Endothelial cell of umbilical vein (primary cell): ENCODE measurements at regions not wholly inside any gene's neighbourhood (a gene's known extent, or its start where the extent isn't known, plus 50 kb on each side); places are given as distances from the start of the nearest gene placed in this dataset.

ENCODE experiments used
- BruUV-seq: library from RNA; stranded (reverse); fragments of 400-500 nt; replicated peaks from 2 replicates; lab custom pipeline; 2021; lab: Mats Ljungman, UMichigan
- CTCF ChIA-PET: fragments of 300-600, 350-600 bp; sonication (Branson Sonifier 250); formaldehyde crosslinking; loops from one replicate; lab custom pipeline; 2021; ENCODE audit warnings: antibody characterized with exemption, inconsistent platforms; lab: Charles Lee
- POLR2A ChIA-PET: fragments of 300-600, 350-600 bp; sonication (Branson Sonifier 250); formaldehyde crosslinking; loops from one replicate; lab custom pipeline; 2021; ENCODE audit warnings: antibody characterized with exemption, inconsistent platforms; lab: Charles Lee
- DNase-seq: peaks from one replicate; pipeline ENCODE4 v3.0.0-alpha.2; 2011; ENCODE audit warnings: low read depth, low spot score
- FAIRE-seq: peaks from 2 replicates; lab custom pipeline; 2011; peaks lifted over from hg19 to GRCh38; lab: Jason Lieb, UNC
- H2AFZ ChIP-seq: 2 replicates; pipeline ENCODE4 v1.6.0; 2012; ENCODE audit warnings: low read depth, low read length, control low read depth, inconsistent platforms
- H3K27ac ChIP-seq: 2 replicates; pipeline ENCODE4 v1.5.1; 2011; ENCODE audit warnings: low read depth, mild to moderate bottlenecking, control low read depth, low read length, moderate library complexity; ENCODE audit not compliant: insufficient read depth
- H3K27me3 ChIP-seq, 2 experiments: 2 replicates each; pipeline versions ENCODE4 v1.6.0 to v1.6.1; 2011; ENCODE audit warnings: low read length in 2 of 2, mixed read lengths in 1 of 2; ENCODE audit not compliant: control insufficient read depth in 2 of 2, insufficient read depth in 2 of 2
- H3K36me3 ChIP-seq, 2 experiments: 2 replicates in 1 of 2; 3 replicates in 1 of 2; pipeline ENCODE4 v1.5.1; 2011; ENCODE audit warnings: low read length in 2 of 2, mild to moderate bottlenecking in 1 of 2, moderate library complexity in 1 of 2; ENCODE audit not compliant: control insufficient read depth in 2 of 2, insufficient read depth in 2 of 2; ENCODE audit errors: extremely low read depth in 1 of 2
- H3K4me1 ChIP-seq: 3 replicates; pipeline ENCODE4 v1.5.1; 2011; ENCODE audit warnings: mild to moderate bottlenecking, low read length; ENCODE audit not compliant: control insufficient read depth, insufficient read depth; ENCODE audit errors: extremely low read depth
- H3K4me2 ChIP-seq: 2 replicates; pipeline ENCODE4 v1.6.1; 2011; ENCODE audit warnings: low read length, control low read depth, mixed read lengths; ENCODE audit not compliant: insufficient read depth
- H3K4me3 ChIP-seq, 3 experiments: fragments of 200-600 bp in 1 of 3; sonication (generic), shearing (Covaris generic) in 1 of 3; replicated peaks in 1 of 3; 2 replicates each; pipeline ENCODE4 v1.5.1; 2011 to 2016; ENCODE audit warnings: control low read depth in 3 of 3, low read length in 3 of 3, mild to moderate bottlenecking in 2 of 3, inconsistent platforms in 1 of 3, low read depth in 1 of 3, moderate library complexity in 1 of 3; ENCODE audit not compliant: insufficient read depth in 1 of 3
- H3K79me2 ChIP-seq: 2 replicates; pipeline ENCODE4 v1.6.0; 2012; ENCODE audit warnings: low read length, inconsistent platforms; ENCODE audit not compliant: control insufficient read depth, insufficient read depth
- H3K9ac ChIP-seq: replicated peaks from 2 replicates; pipeline ENCODE3; 2011; ENCODE audit warnings: low read length, control low read depth; ENCODE audit not compliant: insufficient read depth; ENCODE audit errors: extremely low read depth
- H3K9me1 ChIP-seq: replicated peaks from 3 replicates; pipeline ENCODE4 v1.6.0; 2011; ENCODE audit warnings: mild to moderate bottlenecking, low read length; ENCODE audit not compliant: control insufficient read depth, insufficient read depth; ENCODE audit errors: extremely low read depth
- H3K9me3 ChIP-seq: replicated peaks from 2 replicates; pipeline ENCODE4 v1.5.1; 2012; ENCODE audit warnings: low read length, inconsistent platforms; ENCODE audit not compliant: control insufficient read depth, insufficient read depth
- H4K20me1 ChIP-seq: replicated peaks from 2 replicates; pipeline ENCODE3; 2011; ENCODE audit warnings: mild to moderate bottlenecking, low read length; ENCODE audit not compliant: control insufficient read depth, insufficient read depth; ENCODE audit errors: extremely low read depth
- CTCF ChIP-seq, 2 donors: IDR thresholded peaks; 1 replicate in 1 of 2; 2 replicates in 1 of 2; pipeline ENCODE4 v1.5.1; 2011; ENCODE audit warnings: low read length in 2 of 2, mild to moderate bottlenecking in 2 of 2, moderate library complexity in 2 of 2, control low read depth in 1 of 2, inconsistent platforms in 1 of 2, low read depth in 1 of 2; ENCODE audit not compliant: insufficient read depth in 1 of 2; ENCODE audit errors: extremely low read depth in 1 of 2
- EZH2 ChIP-seq: IDR thresholded peaks from 2 replicates; pipeline ENCODE4 v1.6.1; 2012; ENCODE audit warnings: borderline replicate concordance, low read depth, mild to moderate bottlenecking, moderate library complexity, low read length, inconsistent platforms; ENCODE audit not compliant: severe bottlenecking
- FOS ChIP-seq: IDR thresholded peaks from 2 replicates; pipeline ENCODE4 v1.6.1; 2011; ENCODE audit warnings: mild to moderate bottlenecking, low read length, moderate library complexity, borderline replicate concordance; ENCODE audit not compliant: insufficient read depth
- GATA2 ChIP-seq: IDR thresholded peaks from 2 replicates; pipeline ENCODE4 v1.7.0; 2011; ENCODE audit warnings: low read depth, mild to moderate bottlenecking, moderate library complexity, mixed read lengths, low read length; ENCODE audit not compliant: insufficient read length, insufficient read depth
- JUN ChIP-seq: IDR thresholded peaks from 2 replicates; pipeline ENCODE4 v1.6.1; 2011; ENCODE audit warnings: borderline replicate concordance, low read depth; ENCODE audit not compliant: insufficient read length, insufficient read depth
- MAX ChIP-seq: IDR thresholded peaks from 2 replicates; pipeline ENCODE4 v1.6.1; 2011; ENCODE audit not compliant: insufficient read depth, insufficient read length
- MYC ChIP-seq: IDR thresholded peaks from one replicate; pipeline ENCODE4 v1.6.1; 2011; ENCODE audit warnings: mild to moderate bottlenecking, low read depth, low read length
- POLR2A ChIP-seq: IDR thresholded peaks from 2 replicates; pipeline ENCODE4 v1.6.1; 2012; ENCODE audit warnings: low read depth, mild to moderate bottlenecking, control low read depth, low read length
- POLR2AphosphoS5 ChIP-seq: IDR thresholded peaks from 2 replicates; pipeline ENCODE4 v1.6.1; 2012; ENCODE audit warnings: low read depth, mild to moderate bottlenecking, control low read depth, low read length, moderate library complexity; ENCODE audit not compliant: insufficient read depth
- dilution Hi-C: fragments of 300-500 bp; cut with MboI; formaldehyde crosslinking; loops from one replicate; pipeline ENCODE4 v1.15.0; 2019; ENCODE audit warnings: low sequenced_read_pairs; ENCODE audit not compliant: extremely low pct_ligation_motif_present
- intact Hi-C: fragments of 100-400 bp; cut with micrococcal nuclease; formaldehyde crosslinking; loops from one replicate; pipeline ENCODE4 v1.10.0; 2022

- H3K4me3 ChIP-seq: no peak overlapping the region
- DNase-seq: no peak
- no TSS peak for BruUV-seq
- no peak overlapping the region for H2AFZ ChIP-seq
- H3K36me3 ChIP-seq: no peaks in the 10 kb centered on the region
- no peak overlapping the region for H3K9ac ChIP-seq
- H3K9me3 ChIP-seq: no peaks in the 10 kb centered on the region
- POLR2A ChIA-PET: no interaction called here
- no peak overlapping the region for H3K4me2 ChIP-seq
- dilution Hi-C loops: no loop called here
- H3K27me3 ChIP-seq: no peaks in the 10 kb centered on the region
- peaks cover 2% of the 10 kb centered on the region for H3K4me1 ChIP-seq
- CTCF ChIA-PET: interaction anchor here (1.0 kb wide), 1 partner anchor 10 kb away, joined by 4 read pairs; no protein-coding TSS in a partner anchor
- no peaks in the 10 kb centered on the region for H3K79me2 ChIP-seq
- intact Hi-C loops: no loop called here
- no peak overlapping the region for H3K27ac ChIP-seq
- H3K9me1 ChIP-seq: no peaks in the 10 kb centered on the region
- H4K20me1 ChIP-seq: no peaks in the 10 kb centered on the region
- TF ChIP-seq MAX (no peak), MYC (no peak), FOS (no peak), POLR2AphosphoS5 (no peak), EZH2 (no peak), GATA2 (no peak), POLR2A (no peak), JUN (no peak), CTCF (IDR thresholded peaks at IDR 0.05; ENCODE audit: extremely low read depth in 1 of 2, insufficient read depth in 1 of 2, low read depth in 1 of 2, low read length in 2 of 2) (no peak)
- no peak for FAIRE-seq
Measured at GRCh38 chr2:236694146-236694888, 124.7 kb downstream of the ACKR3 start.
